HL-60 (cell line): ENCODE measurements at regions not wholly inside any gene's neighbourhood (a gene's known extent, or its start where the extent isn't known, plus 50 kb on each side); places are given as distances from the start of the nearest gene placed in this dataset.

Source experiments
- DNase-seq, 2 experiments: peaks; one replicate each; pipeline ENCODE4 v3.0.0-alpha.2; 2010 to 2020; ENCODE audit warnings: low read depth in 1 of 2, low spot score in 1 of 2
- H3K27ac ChIP-seq: fragments of 250-450 bp; sonication (Bioruptor Pico); replicated peaks from 2 replicates; pipeline ENCODE4 v1.5.1; 2020; ENCODE audit warnings: mild to moderate bottlenecking, moderate library complexity
- H3K27me3 ChIP-seq: fragments of 250-450 bp; sonication (Bioruptor Pico); 2 replicates; pipeline ENCODE4 v1.5.1; 2021; ENCODE audit warnings: mild to moderate bottlenecking, moderate library complexity; ENCODE audit not compliant: insufficient read depth, poor library complexity, severe bottlenecking
- H3K4me3 ChIP-seq: replicated peaks from 2 replicates; pipeline ENCODE4 v1.5.1; 2011; ENCODE audit warnings: mild to moderate bottlenecking, control low read depth, low read length; ENCODE audit not compliant: insufficient read depth
- GABPA ChIP-seq: IDR thresholded peaks from 2 replicates; pipeline ENCODE4 v1.6.1; 2012; ENCODE audit warnings: low read depth
- POLR2AphosphoS5 ChIP-seq: IDR thresholded peaks from 2 replicates; pipeline ENCODE4 v1.6.1; 2012; ENCODE audit warnings: low read depth
- REST ChIP-seq: IDR thresholded peaks from 2 replicates; pipeline ENCODE4 v1.6.1; 2012; ENCODE audit warnings: low read depth; ENCODE audit not compliant: insufficient replicate concordance
- SPI1 ChIP-seq: IDR thresholded peaks from 2 replicates; pipeline ENCODE4 v1.6.1; 2012; ENCODE audit warnings: low read depth, mild to moderate bottlenecking, borderline replicate concordance
- TF ChIP-seq, protein P1 (sequence below): IDR thresholded peaks from one replicate; pipeline ENCODE4 v1.5.1; 2011; ENCODE audit warnings: low read length, control low read depth, inconsistent platforms; ENCODE audit not compliant: insufficient read depth

DNA sequence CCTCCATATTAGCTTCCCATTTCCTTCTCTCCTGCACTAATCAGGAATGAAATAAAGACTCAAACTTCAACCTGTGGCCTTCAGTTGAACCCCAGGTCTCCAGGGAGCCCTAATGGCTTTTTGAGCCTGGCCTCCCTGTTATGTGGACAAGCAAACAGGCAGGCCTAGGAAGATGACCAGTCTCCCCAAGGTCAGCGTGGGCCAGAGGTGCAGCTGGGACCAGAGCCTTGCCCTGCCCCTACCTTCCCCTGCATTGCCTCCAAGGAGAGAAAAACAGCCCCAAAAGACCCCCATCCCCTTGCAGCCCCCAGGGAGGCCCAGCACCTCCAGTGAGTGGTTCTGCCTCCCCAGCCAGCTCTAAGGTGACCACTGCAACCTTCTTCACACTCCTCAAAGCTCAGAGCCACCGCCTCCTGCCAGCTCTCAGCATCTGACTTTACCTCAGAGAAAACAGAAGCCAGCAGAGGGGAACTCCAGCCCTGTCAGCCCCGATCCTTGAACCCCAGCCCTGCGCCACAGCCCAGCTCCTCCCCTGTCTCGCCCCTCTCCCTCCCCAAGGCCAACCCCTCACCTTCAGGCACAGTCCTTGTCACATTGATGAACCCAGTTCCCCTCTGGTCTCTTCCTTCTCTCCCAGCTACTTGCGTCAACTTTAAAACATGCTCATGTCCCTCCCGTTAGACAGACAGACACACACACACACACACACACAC is 59.5 kb upstream of the ID2 start:
- no peak overlapping the region for H3K27ac ChIP-seq
- no peaks in the 10 kb centered on the region for H3K27me3 ChIP-seq
- DNase-seq = no peak
- no peak overlapping the region for H3K4me3 ChIP-seq
- TF ChIP-seq POLR2AphosphoS5 (no peak), REST (no peak), SPI1 (no peak), GABPA (no peak)
- TF ChIP-seq, protein P1, sequence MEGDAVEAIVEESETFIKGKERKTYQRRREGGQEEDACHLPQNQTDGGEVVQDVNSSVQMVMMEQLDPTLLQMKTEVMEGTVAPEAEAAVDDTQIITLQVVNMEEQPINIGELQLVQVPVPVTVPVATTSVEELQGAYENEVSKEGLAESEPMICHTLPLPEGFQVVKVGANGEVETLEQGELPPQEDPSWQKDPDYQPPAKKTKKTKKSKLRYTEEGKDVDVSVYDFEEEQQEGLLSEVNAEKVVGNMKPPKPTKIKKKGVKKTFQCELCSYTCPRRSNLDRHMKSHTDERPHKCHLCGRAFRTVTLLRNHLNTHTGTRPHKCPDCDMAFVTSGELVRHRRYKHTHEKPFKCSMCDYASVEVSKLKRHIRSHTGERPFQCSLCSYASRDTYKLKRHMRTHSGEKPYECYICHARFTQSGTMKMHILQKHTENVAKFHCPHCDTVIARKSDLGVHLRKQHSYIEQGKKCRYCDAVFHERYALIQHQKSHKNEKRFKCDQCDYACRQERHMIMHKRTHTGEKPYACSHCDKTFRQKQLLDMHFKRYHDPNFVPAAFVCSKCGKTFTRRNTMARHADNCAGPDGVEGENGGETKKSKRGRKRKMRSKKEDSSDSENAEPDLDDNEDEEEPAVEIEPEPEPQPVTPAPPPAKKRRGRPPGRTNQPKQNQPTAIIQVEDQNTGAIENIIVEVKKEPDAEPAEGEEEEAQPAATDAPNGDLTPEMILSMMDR = no peak

- TF ChIP-seq SPI1 = no peak
- TF ChIP-seq, protein P1 = no peak
- no peak for TF ChIP-seq REST
- TF ChIP-seq POLR2AphosphoS5 = no peak
- TF ChIP-seq GABPA = no peak
- H3K27ac ChIP-seq = no peak overlapping the region
- no peaks in the 10 kb centered on the region for H3K27me3 ChIP-seq
These were observed 58.9 kb upstream of the ID2 start for GRCh38 chr2:8622924-8623465.

DNA sequence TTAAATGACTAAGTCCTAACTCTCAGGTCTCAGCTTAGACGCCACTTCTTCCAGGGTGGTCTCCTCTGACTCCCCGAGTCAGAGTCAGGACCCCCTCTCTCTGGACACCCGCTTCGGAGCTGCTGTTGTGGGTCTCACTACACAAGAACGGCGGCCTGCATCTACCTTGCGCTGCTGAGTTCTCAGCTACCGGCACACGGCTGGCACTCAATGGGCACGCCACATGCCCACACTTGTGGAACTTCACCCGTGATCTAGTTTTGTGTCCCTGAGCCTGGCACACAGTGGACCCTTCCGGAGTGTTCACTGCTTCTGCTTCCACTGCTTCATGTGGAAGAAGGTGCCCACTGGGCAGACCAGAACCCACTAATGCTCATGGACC is 58.3 kb upstream of the ID2 start:
- no peaks in the 10 kb centered on the region for H3K27me3 ChIP-seq
- DNase-seq = no peak
- no peak overlapping the region for H3K4me3 ChIP-seq

More at GRCh38 chr2:8622924-8623465, 58.9 kb upstream of the ID2 start:
- no peak for DNase-seq
- no peak overlapping the region for H3K4me3 ChIP-seq

More for the DNA sequence above, 58.3 kb upstream of the ID2 start:
- TF ChIP-seq REST (no peak), POLR2AphosphoS5 (no peak), SPI1 (no peak), GABPA (no peak)
- TF ChIP-seq, protein P1 = no peak
- no peak overlapping the region for H3K27ac ChIP-seq
